ENCODE measurements at regions not wholly inside any gene's neighbourhood (a gene's known extent, or its start where the extent isn't known, plus 50 kb on each side); places are given as distances from the start of the nearest gene placed in this dataset.

DNA sequence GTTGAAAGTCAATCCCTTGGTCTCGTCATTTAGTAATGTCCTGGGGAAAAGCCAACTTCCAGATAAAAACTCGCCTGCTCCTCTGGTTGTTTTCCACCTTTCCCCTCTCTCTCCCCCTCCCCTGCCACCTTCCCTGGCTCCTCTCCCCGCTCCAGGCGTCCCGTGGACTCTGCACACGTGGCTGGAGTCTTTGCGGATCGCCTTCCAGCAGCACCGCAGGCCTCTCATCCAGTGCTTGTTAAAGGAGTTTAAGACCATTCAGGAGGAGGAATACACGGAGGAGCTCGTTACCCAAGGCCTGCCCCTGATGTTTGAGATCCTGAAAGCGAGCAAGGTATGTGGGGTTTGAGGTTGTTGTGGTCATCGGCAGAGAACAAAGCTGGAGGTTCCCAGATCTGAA lies 65.8 kb upstream of the PWP1 start:
- Histone ChIP-seq H3K9me3 (ENCODE audit: control insufficient read depth, low read depth, low read length) (peaks cover 6% of the 10 kb centered on the region), H2BK20ac (ENCODE audit: low read depth, low read length, poor library complexity, severe bottlenecking) (no peak overlapping the region), H3K4me2 (ENCODE audit: insufficient read depth, insufficient read length, low read length) (no peak overlapping the region), H2BK120ac (ENCODE audit: low read depth, low read length, poor library complexity, severe bottlenecking) (no peak overlapping the region), H3K23ac (ENCODE audit: insufficient read length, low read depth, low read length) (no peak overlapping the region), H3K27ac (ENCODE audit: insufficient read length, low read depth, low read length) (no peak overlapping the region), H3K56ac (ENCODE audit: insufficient read length, low read depth, low read length) (no peak overlapping the region), H4K20me1 (ENCODE audit: control insufficient read depth, insufficient read depth, insufficient read length) (no peaks in the 10 kb centered on the region), H4K91ac (ENCODE audit: insufficient read length, low read depth, low read length) (no peak overlapping the region), H3K79me2 (ENCODE audit: insufficient read depth, low read length) (no peaks in the 10 kb centered on the region), H2AK5ac (ENCODE audit: insufficient read length, low read length) (no peak overlapping the region), H3K4me1 (ENCODE audit: insufficient read depth, low read length) (no peaks in the 10 kb centered on the region), H3K18ac (ENCODE audit: insufficient read length, low read depth, low read length) (no peak overlapping the region), H3K23me2 (ENCODE audit: insufficient read length, low read depth, low read length, poor library complexity, severe bottlenecking) (no peaks in the 10 kb centered on the region), H4K8ac (replicated peaks; ENCODE audit: insufficient read length, low read depth, low read length) (no peak overlapping the region), H3K14ac (ENCODE audit: insufficient read depth, low read length) (no peak overlapping the region), H2BK15ac (ENCODE audit: low read depth, low read length) (no peak overlapping the region), H3T11ph (ENCODE audit: low read length) (no peak overlapping the region), H3K9ac (ENCODE audit: extremely low read depth, insufficient read length, low read length) (no peak overlapping the region), H3K79me1 (ENCODE audit: insufficient read depth, low read depth, low read length, poor library complexity, severe bottlenecking) (no peaks in the 10 kb centered on the region), H4K5ac (ENCODE audit: insufficient read length, low read depth, low read length) (no peak overlapping the region), H3K27me3 (ENCODE audit: insufficient read depth, low read length) (no peaks in the 10 kb centered on the region), H3K4ac (ENCODE audit: low read depth, low read length) (no peak overlapping the region), H2AFZ (ENCODE audit: low read length) (no peak overlapping the region), H2BK5ac (ENCODE audit: insufficient read length, low read length) (no peak overlapping the region), H2BK12ac (ENCODE audit: insufficient read length, low read depth, low read length) (no peak overlapping the region)
- Mint-ChIP-seq H3K4me3 (no peak overlapping the region), H3K27me3 (ENCODE audit: low read depth) (no peaks in the 10 kb centered on the region; the same call in 1 of the 2 replicates), H3K9me3 (peaks cover 7 to 9% of the 10 kb centered on the region in 2 experiments), H3K36me3 (ENCODE audit: insufficient read depth in 1 of 3, low read depth in 3 of 3) (peaks cover 4 to 10% (median 8%) of the 10 kb centered on the region in 3 experiments), H3K27ac (no peak overlapping the region), H3K4me1 (peaks cover 5 to 6% of the 10 kb centered on the region in 2 experiments)
- TF ChIP-seq, protein P1, sequence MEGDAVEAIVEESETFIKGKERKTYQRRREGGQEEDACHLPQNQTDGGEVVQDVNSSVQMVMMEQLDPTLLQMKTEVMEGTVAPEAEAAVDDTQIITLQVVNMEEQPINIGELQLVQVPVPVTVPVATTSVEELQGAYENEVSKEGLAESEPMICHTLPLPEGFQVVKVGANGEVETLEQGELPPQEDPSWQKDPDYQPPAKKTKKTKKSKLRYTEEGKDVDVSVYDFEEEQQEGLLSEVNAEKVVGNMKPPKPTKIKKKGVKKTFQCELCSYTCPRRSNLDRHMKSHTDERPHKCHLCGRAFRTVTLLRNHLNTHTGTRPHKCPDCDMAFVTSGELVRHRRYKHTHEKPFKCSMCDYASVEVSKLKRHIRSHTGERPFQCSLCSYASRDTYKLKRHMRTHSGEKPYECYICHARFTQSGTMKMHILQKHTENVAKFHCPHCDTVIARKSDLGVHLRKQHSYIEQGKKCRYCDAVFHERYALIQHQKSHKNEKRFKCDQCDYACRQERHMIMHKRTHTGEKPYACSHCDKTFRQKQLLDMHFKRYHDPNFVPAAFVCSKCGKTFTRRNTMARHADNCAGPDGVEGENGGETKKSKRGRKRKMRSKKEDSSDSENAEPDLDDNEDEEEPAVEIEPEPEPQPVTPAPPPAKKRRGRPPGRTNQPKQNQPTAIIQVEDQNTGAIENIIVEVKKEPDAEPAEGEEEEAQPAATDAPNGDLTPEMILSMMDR (conservative IDR thresholded peaks at IDR 0.05): no peak
- DNase-seq: no peak
- no CpG with 5 or more reads among the region's 13 CpGs for WGBS (ENCODE audit: extremely low coverage, insufficient read length, low lambda C conversion rate)

Measured in H9 (cell line).